ENCODE measurements at regions not wholly inside any gene's neighbourhood (a gene's known extent, or its start where the extent isn't known, plus 50 kb on each side); places are given as distances from the start of the nearest gene placed in this dataset.

DNA sequence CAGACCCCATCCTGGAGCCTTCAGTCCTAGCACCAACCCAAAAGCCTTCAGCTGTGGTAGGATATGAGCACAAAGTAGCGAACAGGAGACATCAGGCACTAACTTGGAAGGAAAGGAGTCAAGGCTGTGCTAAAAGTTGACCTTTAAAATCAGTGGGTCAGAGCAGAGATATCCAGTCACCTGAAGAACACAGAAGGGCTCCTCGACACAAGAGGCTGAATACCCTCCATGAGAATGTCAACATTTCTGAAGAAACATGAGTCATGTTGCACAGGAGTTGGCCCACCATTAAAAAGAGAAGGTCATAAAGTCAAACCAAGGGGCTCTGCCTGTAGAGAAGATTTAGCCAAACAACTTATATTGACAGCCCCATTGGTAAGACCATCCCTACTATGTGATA is 172.5 kb downstream of the PLPP3 start:
- Histone ChIP-seq H3K56ac (replicated peaks; ENCODE audit: insufficient read length, low read depth, low read length) (no peak overlapping the region), H3K36me3 (ENCODE audit: control insufficient read depth in 2 of 4, insufficient read depth in 4 of 4, low read length in 3 of 4) (no peaks in the 10 kb centered on the region), H3K27me3 (replicated peaks in 1 of 4; ENCODE audit: control insufficient read depth in 3 of 4, extremely low read depth in 1 of 4, insufficient read depth in 3 of 4, low read length in 3 of 4) (no peaks in the 10 kb centered on the region), H4K8ac (ENCODE audit: extremely low read depth, insufficient read depth, low read length) (no peak overlapping the region), H3K79me2 (ENCODE audit: control insufficient read depth in 1 of 2, insufficient read depth in 2 of 2, low read length in 2 of 2) (no peaks in the 10 kb centered on the region), H3K79me1 (ENCODE audit: low read depth, low read length) (no peaks in the 10 kb centered on the region), H3K9me3 (ENCODE audit: insufficient read depth in 2 of 2, low read depth in 1 of 2, low read length in 1 of 2) (peaks cover 0 to 6% of the 10 kb centered on the region in 2 experiments; a peak in 1 of 4 replicates), H2BK120ac (replicated peaks; ENCODE audit: low read depth, low read length) (no peak overlapping the region), H2BK5ac (ENCODE audit: low read depth, low read length) (no peak overlapping the region), H4K5ac (ENCODE audit: insufficient read length, low read depth, low read length) (no peak overlapping the region), H3K9ac (replicated peaks in 1 of 4; ENCODE audit: extremely low read depth in 1 of 4, low read depth in 3 of 4, low read length in 3 of 4) (no peak overlapping the region), H4K20me1 (replicated peaks in 1 of 2; ENCODE audit: control insufficient read depth in 1 of 2, insufficient read depth in 2 of 2, low read length in 2 of 2) (no peaks in the 10 kb centered on the region), H3K4ac (replicated peaks; ENCODE audit: insufficient read length, low read depth, low read length) (no peak overlapping the region), H2BK20ac (ENCODE audit: low read length) (no peak overlapping the region), H3K23me2 (ENCODE audit: low read depth, low read length) (no peaks in the 10 kb centered on the region), H2AFZ (ENCODE audit: low read length) (no peak overlapping the region), H3K4me3 (ENCODE audit: extremely low read depth in 1 of 4, insufficient read depth in 2 of 4, low read depth in 3 of 4, low read length in 4 of 4) (no peak overlapping the region), H3K4me2 (ENCODE audit: insufficient read depth in 1 of 2, low read depth in 2 of 2, low read length in 2 of 2) (no peak overlapping the region), H3K4me1 (replicated peaks in 1 of 4; ENCODE audit: control insufficient read depth in 3 of 4, insufficient read depth in 4 of 4, low read length in 3 of 4) (no peaks in the 10 kb centered on the region), H3K18ac (ENCODE audit: extremely low read depth, low read length) (no peak overlapping the region; the same call in 1 of the 2 replicates), H2BK12ac (ENCODE audit: low read depth, low read length) (0 out of 2 replicates have a peak overlapping the region, but pooled peaks have one; percentile 46), H2AK5ac (ENCODE audit: low read depth, low read length) (no peak overlapping the region), H2BK15ac (ENCODE audit: low read length) (no peak overlapping the region), H3K23ac (ENCODE audit: insufficient read length) (no peak overlapping the region), H4K91ac (replicated peaks; ENCODE audit: insufficient read length, low read length) (no peak overlapping the region), H3K27ac (ENCODE audit: low read depth, low read length) (no peak overlapping the region), H3K14ac (ENCODE audit: insufficient read length) (no peak overlapping the region)
- TF ChIP-seq RNF2 (IDR thresholded peaks at IDR 0.05; ENCODE audit: borderline replicate concordance, low read depth, low read length, missing control alignments, poor library complexity, severe bottlenecking) (no peak), NANOG (IDR thresholded peaks at IDR 0.05; ENCODE audit: insufficient read depth, low read depth, low read length, poor library complexity, severe bottlenecking) (no peak), RFX5 (IDR thresholded peaks at IDR 0.05; ENCODE audit: borderline replicate concordance, low read depth, low read length) (no peak), JUN (IDR thresholded peaks at IDR 0.05; ENCODE audit: low read depth, low read length) (no peak)
- POLR2A ChIA-PET (ENCODE audit: partially characterized antibody): no interaction called here
- no peak for DNase-seq (ENCODE audit: low read depth in 1 of 2, low spot score in 2 of 2)
- 81% methylated on average over 2 of the region's 2 CpGs; no CpG with 5 or more reads in 1 of the 2 experiments for WGBS, 2 experiments (ENCODE audit: extremely low coverage in 1 of 2, insufficient coverage in 1 of 2, insufficient read length in 1 of 2, insufficient replicate concordance in 2 of 2, low coverage in 1 of 2, low lambda C conversion rate in 2 of 2, missing lambda C conversion rate in 1 of 2)
- no peak for FAIRE-seq
- CTCF ChIA-PET (ENCODE audit: partially characterized antibody): no interaction called here
